ENCODE measurements at regions not wholly inside any gene's neighbourhood (a gene's known extent, or its start where the extent isn't known, plus 50 kb on each side); places are given as distances from the start of the nearest gene placed in this dataset.

DNA sequence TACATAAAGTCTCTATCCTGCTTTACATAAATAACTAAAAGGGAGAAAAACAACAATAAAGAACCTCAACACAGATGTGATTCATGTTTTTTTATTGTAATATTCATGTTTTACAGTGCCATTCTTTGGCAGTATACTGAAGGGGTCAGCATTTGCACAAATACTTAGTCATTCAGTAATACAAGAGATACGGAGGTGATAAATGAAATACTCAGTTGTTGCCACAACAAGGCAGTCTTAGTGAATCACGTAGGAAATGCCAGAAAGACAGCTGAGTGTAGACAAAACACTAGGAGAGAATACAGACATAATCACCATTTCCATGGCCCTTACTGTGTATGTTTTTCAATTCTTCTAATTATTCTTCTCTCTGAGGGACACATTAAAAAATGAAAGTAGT lies 910.4 kb downstream of the METTL15 start:
- H3K4me2 ChIP-seq (ENCODE audit: low read length), result peak overlapping the region; percentile 65
- peak; percentile 90 for DNase-seq
- peak overlapping the region; percentile 70 for H3K27ac ChIP-seq (ENCODE audit: low read length)
- H3K27me3 ChIP-seq (ENCODE audit: low read length), result no peaks in the 10 kb centered on the region
- intact Hi-C loops (cut with micrococcal nuclease), result loop anchor here (1.0 to 10.0 kb wide), 5 partner anchors 140 to 481 kb away; no protein-coding TSS in a partner anchor
- no peaks in the 10 kb centered on the region for H3K9me3 ChIP-seq (ENCODE audit: low read length)
- 0 out of 2 replicates have a peak overlapping the region, but pooled peaks have one; percentile 24 for H3K9ac ChIP-seq (ENCODE audit: low read length)
- peak; percentile 91 for ATAC-seq
- H3K4me1 ChIP-seq (ENCODE audit: insufficient read depth, low read length), result peaks cover 34% of the 10 kb centered on the region
- H3K4me3 ChIP-seq (ENCODE audit: low read length), result no peak overlapping the region
- H3K36me3 ChIP-seq (ENCODE audit: low read depth, low read length), result no peaks in the 10 kb centered on the region
- H3K9me2 ChIP-seq (replicated peaks; ENCODE audit: low read length), result no peaks in the 10 kb centered on the region
- TF ChIP-seq, protein P1, sequence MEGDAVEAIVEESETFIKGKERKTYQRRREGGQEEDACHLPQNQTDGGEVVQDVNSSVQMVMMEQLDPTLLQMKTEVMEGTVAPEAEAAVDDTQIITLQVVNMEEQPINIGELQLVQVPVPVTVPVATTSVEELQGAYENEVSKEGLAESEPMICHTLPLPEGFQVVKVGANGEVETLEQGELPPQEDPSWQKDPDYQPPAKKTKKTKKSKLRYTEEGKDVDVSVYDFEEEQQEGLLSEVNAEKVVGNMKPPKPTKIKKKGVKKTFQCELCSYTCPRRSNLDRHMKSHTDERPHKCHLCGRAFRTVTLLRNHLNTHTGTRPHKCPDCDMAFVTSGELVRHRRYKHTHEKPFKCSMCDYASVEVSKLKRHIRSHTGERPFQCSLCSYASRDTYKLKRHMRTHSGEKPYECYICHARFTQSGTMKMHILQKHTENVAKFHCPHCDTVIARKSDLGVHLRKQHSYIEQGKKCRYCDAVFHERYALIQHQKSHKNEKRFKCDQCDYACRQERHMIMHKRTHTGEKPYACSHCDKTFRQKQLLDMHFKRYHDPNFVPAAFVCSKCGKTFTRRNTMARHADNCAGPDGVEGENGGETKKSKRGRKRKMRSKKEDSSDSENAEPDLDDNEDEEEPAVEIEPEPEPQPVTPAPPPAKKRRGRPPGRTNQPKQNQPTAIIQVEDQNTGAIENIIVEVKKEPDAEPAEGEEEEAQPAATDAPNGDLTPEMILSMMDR (conservative IDR thresholded peaks at IDR 0.05; ENCODE audit: low read depth, low read length), result no peak
- TF ChIP-seq EZH2phosphoT487 (IDR thresholded peaks at IDR 0.05; ENCODE audit: borderline replicate concordance, low read length), result no peak
- TF ChIP-seq EZH2 (IDR thresholded peaks at IDR 0.05; ENCODE audit: low read length, unreplicated experiment), result no peak
- H3K79me2 ChIP-seq (ENCODE audit: low read length), result no peaks in the 10 kb centered on the region
- CTCF ChIA-PET, result interaction anchor here (1.0 kb wide), 1 partner anchor 1320 kb away, joined by 3 read pairs; no protein-coding TSS in a partner anchor
- BruUV-seq (replicated peaks), result no TSS peak
- no peaks in the 10 kb centered on the region for H3F3A ChIP-seq (ENCODE audit: low read length, unreplicated experiment)
- POLR2A ChIA-PET (ENCODE audit: unreplicated experiment), result interaction anchor here (0.6 kb wide), 1 partner anchor 37 kb away, joined by 3 read pairs; no protein-coding TSS in a partner anchor
- H4K20me1 ChIP-seq (ENCODE audit: low read length), result no peaks in the 10 kb centered on the region
- H2AFZ ChIP-seq (ENCODE audit: low read length), result no peak overlapping the region

DNA sequence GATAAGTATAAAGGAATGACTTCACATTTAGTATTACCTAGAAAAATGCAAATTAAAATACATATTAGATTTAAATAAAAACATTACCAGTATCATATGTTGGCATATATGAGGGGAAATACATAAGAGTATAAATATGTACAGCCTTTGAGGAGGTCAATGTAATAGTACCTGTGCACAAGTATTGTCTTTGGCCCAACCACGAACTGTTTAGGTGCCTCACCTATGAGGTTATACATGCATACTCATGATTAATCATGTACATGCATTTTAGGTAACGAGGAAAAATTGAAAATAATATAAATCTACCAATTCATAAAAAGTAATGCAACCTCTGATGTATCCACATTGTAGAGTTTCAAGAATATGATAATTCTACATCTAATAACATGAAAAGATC lies 909.8 kb downstream of the METTL15 start:
- Histone ChIP-seq H3K4me2 (ENCODE audit: low read length) (no peak overlapping the region; the same call in 1 of the 2 replicates), H3K27me3 (ENCODE audit: low read length) (no peaks in the 10 kb centered on the region), H3K4me1 (ENCODE audit: insufficient read depth, low read length) (peaks cover 34% of the 10 kb centered on the region), H2AFZ (ENCODE audit: low read length) (no peak overlapping the region), H4K20me1 (ENCODE audit: low read length) (no peaks in the 10 kb centered on the region), H3F3A (ENCODE audit: low read length, unreplicated experiment) (no peaks in the 10 kb centered on the region), H3K79me2 (ENCODE audit: low read length) (no peaks in the 10 kb centered on the region), H3K36me3 (ENCODE audit: low read depth, low read length) (no peaks in the 10 kb centered on the region), H3K9me2 (replicated peaks; ENCODE audit: low read length) (no peaks in the 10 kb centered on the region), H3K27ac (ENCODE audit: low read length) (peak overlapping the region; percentile 67), H3K4me3 (ENCODE audit: low read length) (no peak overlapping the region), H3K9ac (ENCODE audit: low read length) (0 out of 2 replicates have a peak overlapping the region, but pooled peaks have one; percentile 18), H3K9me3 (ENCODE audit: low read length) (no peaks in the 10 kb centered on the region)
- no TSS peak for BruUV-seq (replicated peaks)
- CTCF ChIA-PET, result no interaction called here
- peak; percentile 13; the same call in 1 of the 2 replicates for ATAC-seq
- TF ChIP-seq EZH2 (IDR thresholded peaks at IDR 0.05; ENCODE audit: low read length, unreplicated experiment) (no peak), EZH2phosphoT487 (IDR thresholded peaks at IDR 0.05; ENCODE audit: borderline replicate concordance, low read length) (no peak)
- TF ChIP-seq, protein P1 (conservative IDR thresholded peaks at IDR 0.05; ENCODE audit: low read depth, low read length), result no peak
- intact Hi-C loops (cut with micrococcal nuclease), result loop anchor here (1.0 to 10.0 kb wide), 5 partner anchors 141 to 481 kb away; no protein-coding TSS in a partner anchor
- POLR2A ChIA-PET (ENCODE audit: unreplicated experiment), result no interaction called here
- DNase-seq, result peak; percentile 39

DNA sequence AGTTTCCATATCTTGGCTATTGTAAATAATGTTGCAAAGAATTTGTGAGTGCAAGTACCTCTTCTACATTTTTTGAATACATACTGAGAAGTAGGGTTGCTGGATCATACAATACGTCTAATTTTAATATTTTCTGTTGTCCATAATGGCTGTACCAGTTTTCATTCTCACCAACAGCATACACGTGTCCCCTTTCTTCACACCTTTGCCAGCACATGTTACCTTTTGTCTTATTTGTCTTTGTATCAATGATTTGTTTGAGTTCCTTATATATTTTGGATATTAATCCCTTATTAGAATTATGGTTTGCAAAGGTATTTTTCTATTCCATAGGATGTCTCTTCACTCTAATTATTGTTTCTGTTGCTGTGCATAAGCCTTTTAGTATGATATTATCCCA lies 904.3 kb downstream of the METTL15 start:
- Histone ChIP-seq H3K79me2 (ENCODE audit: low read length) (no peaks in the 10 kb centered on the region), H3K9me2 (replicated peaks; ENCODE audit: low read length) (0 out of 2 replicates have a peak, but pooled peaks cover 3% of the 10 kb centered on the region), H4K20me1 (ENCODE audit: low read length) (no peaks in the 10 kb centered on the region), H3K9ac (ENCODE audit: low read length) (no peak overlapping the region), H3K27me3 (ENCODE audit: low read length) (no peaks in the 10 kb centered on the region), H3K4me1 (ENCODE audit: insufficient read depth, low read length) (peaks cover under 1% of the 10 kb centered on the region), H3F3A (ENCODE audit: low read length, unreplicated experiment) (no peaks in the 10 kb centered on the region), H3K9me3 (ENCODE audit: low read length) (no peaks in the 10 kb centered on the region), H3K27ac (ENCODE audit: low read length) (no peak overlapping the region), H3K36me3 (ENCODE audit: low read depth, low read length) (no peaks in the 10 kb centered on the region), H3K4me2 (ENCODE audit: low read length) (no peak overlapping the region), H3K4me3 (ENCODE audit: low read length) (no peak overlapping the region), H2AFZ (ENCODE audit: low read length) (no peak overlapping the region)
- TF ChIP-seq, protein P1 (conservative IDR thresholded peaks at IDR 0.05; ENCODE audit: low read depth, low read length), result no peak
- TF ChIP-seq EZH2 (IDR thresholded peaks at IDR 0.05; ENCODE audit: low read length, unreplicated experiment) (no peak), EZH2phosphoT487 (IDR thresholded peaks at IDR 0.05; ENCODE audit: borderline replicate concordance, low read length) (no peak)
- DNase-seq (no peak), ATAC-seq (no peak)
- intact Hi-C loops (cut with micrococcal nuclease), result loop anchor here (10.0 kb wide), 1 partner anchor 178 kb away; no protein-coding TSS in a partner anchor
- BruUV-seq (replicated peaks), result no TSS peak
- POLR2A ChIA-PET (ENCODE audit: unreplicated experiment), result no interaction called here
- CTCF ChIA-PET, result no interaction called here
